HEK293T (cell line): ENCODE measurements at regions not wholly inside any gene's neighbourhood (a gene's known extent, or its start where the extent isn't known, plus 50 kb on each side); places are given as distances from the start of the nearest gene placed in this dataset.

ENCODE experiments used
- BHLHE40 ChIP-seq: fragments of 450-650 bp; IDR thresholded peaks from 2 replicates; pipeline ENCODE4 v1.6.1; 2016; ENCODE audit warnings: mild to moderate bottlenecking, moderate library complexity, borderline replicate concordance
- ELF4 ChIP-seq: fragments of 450-650 bp; IDR thresholded peaks from 2 replicates; pipeline ENCODE4 v1.6.1; 2017; ENCODE audit warnings: antibody characterized with exemption
- FOXA1 ChIP-seq: fragments of 450-650 bp; IDR thresholded peaks from 2 replicates; pipeline ENCODE4 v1.6.1; 2016; ENCODE audit warnings: mild to moderate bottlenecking
- FOXM1 ChIP-seq: fragments of 450-650 bp; IDR thresholded peaks from 2 replicates; pipeline ENCODE4 v1.6.1; 2017; ENCODE audit warnings: mild to moderate bottlenecking, borderline replicate concordance
- HDGF ChIP-seq: fragments of 450-650 bp; IDR thresholded peaks from 2 replicates; pipeline ENCODE4 v1.6.1; 2017; ENCODE audit warnings: antibody characterized with exemption, borderline replicate concordance
- L3MBTL2 ChIP-seq: fragments of 450-650 bp; conservative IDR thresholded peaks from 2 replicates; pipeline ENCODE4 v1.6.1; 2016; ENCODE audit warnings: mild to moderate bottlenecking
- SP1 ChIP-seq: fragments of 450-650 bp; IDR thresholded peaks from 2 replicates; pipeline ENCODE4 v1.6.1; 2017
- SUZ12 ChIP-seq: fragments of 450-650 bp; IDR thresholded peaks from 2 replicates; pipeline ENCODE4 v1.6.1; 2016; ENCODE audit warnings: mild to moderate bottlenecking
- TARDBP ChIP-seq: fragments of 450-650 bp; IDR thresholded peaks from 2 replicates; pipeline ENCODE4 v1.6.1; 2016
- TF ChIP-seq, protein P1 (sequence below): fragments of 450-650 bp; IDR thresholded peaks from 2 replicates; pipeline ENCODE4 v1.6.1; 2016

DNA sequence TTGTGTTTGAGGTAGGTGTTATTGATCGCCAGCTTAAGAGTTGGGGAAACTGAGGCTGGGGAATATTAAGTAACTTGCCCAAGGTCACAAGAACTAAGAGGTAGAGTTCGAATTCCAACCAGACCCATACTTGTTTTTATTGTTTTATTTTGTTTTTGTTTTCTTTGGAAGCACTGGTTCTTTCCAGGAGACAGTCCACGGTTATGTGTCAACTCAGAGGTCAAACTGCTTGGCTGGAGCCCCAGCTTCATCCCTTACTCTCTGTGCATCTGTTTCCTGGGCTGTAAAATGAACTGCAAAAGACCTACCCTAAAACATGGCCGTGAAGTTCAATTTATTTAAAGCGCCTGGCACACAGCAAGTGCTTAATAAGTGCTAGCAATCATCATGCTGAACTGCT is 74.4 kb upstream of the MAP1LC3B2 start:
- TF ChIP-seq HDGF (no peak), BHLHE40 (no peak), L3MBTL2 (no peak), FOXM1 (no peak), SUZ12 (no peak), SP1 (no peak), ELF4 (no peak), FOXA1 (no peak), TARDBP (no peak)
- TF ChIP-seq, protein P1, sequence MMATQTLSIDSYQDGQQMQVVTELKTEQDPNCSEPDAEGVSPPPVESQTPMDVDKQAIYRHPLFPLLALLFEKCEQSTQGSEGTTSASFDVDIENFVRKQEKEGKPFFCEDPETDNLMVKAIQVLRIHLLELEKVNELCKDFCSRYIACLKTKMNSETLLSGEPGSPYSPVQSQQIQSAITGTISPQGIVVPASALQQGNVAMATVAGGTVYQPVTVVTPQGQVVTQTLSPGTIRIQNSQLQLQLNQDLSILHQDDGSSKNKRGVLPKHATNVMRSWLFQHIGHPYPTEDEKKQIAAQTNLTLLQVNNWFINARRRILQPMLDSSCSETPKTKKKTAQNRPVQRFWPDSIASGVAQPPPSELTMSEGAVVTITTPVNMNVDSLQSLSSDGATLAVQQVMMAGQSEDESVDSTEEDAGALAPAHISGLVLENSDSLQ: no peak
